HG02870 (cell line): ENCODE measurements at regions not wholly inside any gene's neighbourhood (a gene's known extent, or its start where the extent isn't known, plus 50 kb on each side); places are given as distances from the start of the nearest gene placed in this dataset.

ENCODE experiments used
- ATAC-seq: cut with Tn5 transposase; IDR thresholded peaks from one replicate; pipeline ENCODE4 v1.9.1; 2021; ENCODE audit warnings: mild to moderate bottlenecking, moderate library complexity; ENCODE audit not compliant: unreplicated experiment

DNA sequence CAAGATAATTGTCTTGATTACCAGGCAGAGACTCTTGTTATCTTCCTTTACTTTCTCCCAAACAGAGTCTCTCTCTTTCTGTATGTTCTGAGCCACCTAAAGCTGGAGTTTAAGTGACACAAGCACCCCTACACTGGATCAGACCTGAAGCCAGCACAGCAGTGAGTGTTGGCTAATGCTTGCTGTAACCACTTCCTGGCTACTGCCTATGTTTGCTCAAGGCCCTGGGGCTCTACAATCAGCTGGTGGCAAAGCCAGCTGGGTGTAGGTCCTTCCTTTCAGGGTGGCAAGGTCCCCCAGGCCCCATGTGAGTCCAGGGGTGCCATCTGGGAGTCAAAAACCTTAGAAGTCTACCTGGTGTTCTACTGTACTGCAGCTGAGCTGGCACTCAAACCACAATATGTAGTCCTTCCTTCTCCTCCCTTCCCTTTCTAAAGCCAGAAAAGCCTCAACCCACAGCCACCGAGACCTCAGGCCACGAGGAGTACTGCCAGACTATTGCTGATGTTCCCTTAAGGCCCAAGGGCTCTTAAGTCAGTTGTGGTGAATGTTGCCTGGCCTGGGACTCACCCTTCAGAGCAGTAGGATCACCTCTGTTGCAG, 416.3 kb downstream of the ADRA2A start:
- ATAC-seq, result no peak

DNA sequence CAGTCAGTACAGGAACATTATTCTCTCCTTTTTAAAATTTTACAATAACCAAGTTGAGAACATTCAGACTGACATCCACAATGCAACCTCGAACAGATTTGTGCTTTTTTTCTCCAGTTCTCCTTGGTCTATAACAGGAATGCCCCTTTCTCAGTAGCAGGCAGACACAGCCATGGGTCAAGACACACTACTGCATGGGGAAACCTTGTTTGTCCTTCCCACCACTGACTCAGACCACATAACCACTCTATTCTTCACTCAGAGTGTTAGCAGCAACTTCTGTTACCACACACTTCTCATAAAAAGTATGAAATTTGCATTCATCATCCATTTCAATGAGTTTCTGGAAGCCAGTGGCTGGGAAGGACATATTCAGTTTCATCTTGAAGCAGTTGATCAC, 421.7 kb downstream of the ADRA2A start:
- no peak for ATAC-seq

- no peak for ATAC-seq
Measured at GRCh38 chr10:111504376-111504775, 427.5 kb downstream of the ADRA2A start.

GRCh38 chr10:111506266-111507034, 429.6 kb downstream of the ADRA2A start:
- no peak for ATAC-seq

- ATAC-seq, result no peak
Measured at GRCh38 chr10:111511751-111512150, 434.9 kb downstream of the ADRA2A start.

- ATAC-seq, result no peak
Measured at GRCh38 chr10:111515264-111515663, 438.4 kb downstream of the ADRA2A start.

DNA sequence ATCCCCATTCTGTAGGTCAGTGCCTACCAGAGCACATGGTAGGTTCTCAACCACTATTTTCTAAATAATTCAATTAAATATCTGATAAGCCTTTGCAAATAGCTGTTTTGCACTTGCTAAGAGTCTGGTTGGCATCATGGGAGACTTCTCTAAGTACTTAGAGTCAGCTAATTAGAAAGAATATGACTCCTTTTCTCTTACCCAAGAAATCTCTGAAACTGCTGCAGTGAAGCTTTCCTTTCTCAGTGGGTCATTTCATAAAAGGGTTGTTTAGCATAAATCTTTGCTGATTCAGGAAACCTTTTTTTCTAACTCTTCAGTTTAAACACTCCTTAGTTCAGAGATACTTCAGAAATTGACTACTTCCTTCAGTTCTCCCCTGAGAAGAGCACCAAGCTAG, 438.9 kb downstream of the ADRA2A start:
- no peak for ATAC-seq

- ATAC-seq, result no peak
Measured at GRCh38 chr10:111516144-111516543, 439.3 kb downstream of the ADRA2A start.

- no peak for ATAC-seq
Measured at GRCh38 chr10:111522141-111522540, 445.3 kb downstream of the ADRA2A start.

- ATAC-seq, result no peak
Measured at GRCh38 chr10:111522551-111522950, 445.7 kb downstream of the ADRA2A start.

GRCh38 chr10:111523016-111523415, 446.2 kb downstream of the ADRA2A start:
- no peak for ATAC-seq

DNA sequence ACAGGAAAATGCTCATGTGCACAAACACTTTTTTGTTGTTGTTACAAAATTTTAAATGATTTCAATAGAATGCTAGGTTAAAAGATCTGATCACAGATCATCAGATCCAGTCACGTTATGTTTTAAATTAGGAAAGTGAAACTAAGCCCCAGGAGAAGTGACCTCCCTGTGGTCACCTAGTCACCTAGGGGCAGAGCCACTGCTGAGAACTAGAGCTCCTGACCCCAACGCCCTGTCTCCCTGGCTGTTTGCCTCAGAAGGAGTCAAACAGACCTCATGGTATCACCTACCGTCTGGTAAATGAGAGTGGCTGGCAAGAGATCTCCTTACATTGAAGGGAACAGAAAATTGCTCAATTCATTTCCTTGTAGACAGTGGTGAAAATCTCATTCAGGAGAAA, 447.3 kb downstream of the ADRA2A start:
- ATAC-seq, result no peak

GRCh38 chr10:111525696-111526095, 448.9 kb downstream of the ADRA2A start:
- ATAC-seq, result no peak

DNA sequence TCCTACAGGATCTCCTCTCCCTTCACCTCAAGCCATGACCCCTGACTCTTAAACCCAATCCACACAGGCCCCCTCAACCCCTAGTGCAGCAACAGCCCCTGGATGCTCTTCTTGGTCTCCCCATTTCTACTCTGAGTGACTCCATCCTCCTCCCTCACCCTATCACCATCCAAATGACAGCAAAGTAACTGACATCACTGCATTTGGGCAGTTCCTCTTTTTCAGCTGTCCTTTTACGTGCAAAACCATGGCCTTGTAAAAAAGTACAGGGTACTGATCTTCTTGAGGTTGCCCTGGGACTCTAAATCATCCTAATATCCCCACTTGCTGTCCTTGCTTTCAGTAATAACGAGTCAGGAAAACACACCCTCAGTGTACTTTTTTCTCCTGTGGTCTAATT, 454.9 kb downstream of the ADRA2A start:
- ATAC-seq, result no peak

GRCh38 chr10:111532139-111532538, 455.3 kb downstream of the ADRA2A start:
- no peak for ATAC-seq

DNA sequence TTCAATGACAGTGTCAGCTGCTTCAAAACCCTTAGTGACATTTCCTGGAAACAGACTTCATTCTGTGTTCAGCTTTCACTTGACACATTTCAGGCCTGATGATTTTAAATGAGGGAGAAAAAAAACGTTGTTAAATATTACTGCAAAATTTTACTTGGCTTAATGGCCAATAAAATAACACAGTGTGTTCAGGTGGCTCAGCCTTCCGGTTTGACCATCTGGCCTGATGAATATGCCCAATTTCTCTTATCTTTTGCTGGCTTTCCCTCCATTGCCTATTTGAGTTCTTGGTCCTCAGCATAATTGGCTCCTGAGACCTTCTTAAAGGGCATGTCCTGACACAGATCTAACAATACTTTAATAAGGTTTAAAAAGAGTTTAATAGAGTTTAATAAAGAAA, 462.4 kb downstream of the ADRA2A start:
- ATAC-seq, result no peak

DNA sequence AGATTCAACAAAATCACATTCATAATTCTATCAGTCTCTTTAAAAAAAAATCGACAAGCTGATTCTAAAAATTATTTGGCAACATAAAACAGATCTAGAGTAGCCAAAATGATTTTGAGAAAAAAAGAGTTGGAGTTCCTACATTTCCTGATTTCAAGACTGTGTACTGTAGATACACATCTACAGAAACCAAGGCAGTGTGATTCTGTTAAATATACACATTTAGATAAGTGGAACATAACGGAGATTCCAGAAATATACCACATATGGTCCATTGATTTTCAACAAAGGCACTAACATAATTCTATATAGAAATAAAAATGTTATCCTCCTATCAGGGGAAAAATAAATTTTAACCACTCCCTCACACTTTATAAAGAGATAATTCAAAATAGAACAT, 467.0 kb downstream of the ADRA2A start:
- ATAC-seq, result no peak

DNA sequence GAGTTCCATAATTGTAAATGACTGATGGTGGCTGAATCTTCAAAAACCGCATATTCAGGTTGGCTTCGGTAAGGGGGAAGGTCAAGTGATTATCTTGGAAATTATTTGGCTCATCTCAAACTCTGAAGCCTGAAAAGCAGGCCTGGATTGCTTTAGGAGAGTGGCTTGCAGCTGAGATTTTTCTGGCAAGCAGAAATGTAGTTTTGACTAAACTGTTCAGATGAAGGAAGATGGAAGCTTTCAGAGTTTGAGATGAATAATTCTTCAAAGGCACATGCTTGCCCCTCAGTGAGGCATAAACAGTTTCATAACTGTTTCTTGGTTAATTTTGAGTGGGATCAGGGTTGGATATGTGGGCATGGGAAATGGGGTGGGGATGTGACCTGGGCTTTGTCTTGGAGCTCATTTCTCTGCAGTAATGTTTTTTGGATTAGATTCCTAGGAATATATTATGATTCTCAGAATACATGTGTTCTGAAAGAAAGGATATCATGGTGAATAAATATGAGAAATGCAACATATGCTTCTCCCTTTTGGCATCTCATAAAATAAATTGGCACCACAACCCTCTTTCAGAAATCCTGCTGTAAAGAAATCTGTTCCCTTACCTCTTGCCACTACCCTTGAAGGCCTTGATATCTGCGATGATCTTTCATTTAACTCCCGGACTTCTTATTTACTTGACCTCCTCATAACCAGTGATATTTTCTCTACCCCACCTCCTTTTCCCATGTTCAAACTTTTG, 469.2 kb downstream of the ADRA2A start:
- ATAC-seq, result no peak

DNA sequence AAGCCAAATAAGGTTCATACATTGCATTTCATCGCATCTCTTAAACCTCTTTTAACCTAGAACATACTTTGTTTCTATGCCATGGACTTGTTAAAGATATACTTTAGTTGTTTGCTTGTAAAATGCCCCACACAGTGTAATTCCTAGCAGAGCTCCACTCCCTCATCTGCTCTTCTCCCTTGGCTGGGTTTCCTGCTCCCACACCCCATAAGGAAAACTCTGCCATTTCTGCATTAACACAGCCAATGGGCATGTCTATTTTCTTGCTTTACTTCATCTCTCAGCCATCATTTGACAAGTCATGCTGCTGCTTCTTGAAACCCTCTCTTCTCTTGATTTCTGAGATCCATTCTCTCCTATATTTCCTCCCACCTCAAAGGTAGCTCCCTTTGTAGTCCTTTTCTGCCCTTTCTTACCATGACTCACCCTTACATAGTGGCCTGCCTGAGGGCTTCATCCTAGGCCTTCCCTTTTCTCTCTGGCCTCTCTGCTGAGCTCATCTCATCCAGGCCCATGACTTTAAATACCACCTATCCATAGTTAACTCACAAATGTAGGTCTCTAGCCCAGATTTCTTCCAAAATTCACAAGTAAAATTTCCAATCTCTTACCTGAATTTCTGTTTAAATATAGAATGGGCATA, 471.4 kb downstream of the ADRA2A start:
- ATAC-seq, result no peak

- ATAC-seq, result no peak
Measured at GRCh38 chr10:111551001-111551400, 474.2 kb downstream of the ADRA2A start.

DNA sequence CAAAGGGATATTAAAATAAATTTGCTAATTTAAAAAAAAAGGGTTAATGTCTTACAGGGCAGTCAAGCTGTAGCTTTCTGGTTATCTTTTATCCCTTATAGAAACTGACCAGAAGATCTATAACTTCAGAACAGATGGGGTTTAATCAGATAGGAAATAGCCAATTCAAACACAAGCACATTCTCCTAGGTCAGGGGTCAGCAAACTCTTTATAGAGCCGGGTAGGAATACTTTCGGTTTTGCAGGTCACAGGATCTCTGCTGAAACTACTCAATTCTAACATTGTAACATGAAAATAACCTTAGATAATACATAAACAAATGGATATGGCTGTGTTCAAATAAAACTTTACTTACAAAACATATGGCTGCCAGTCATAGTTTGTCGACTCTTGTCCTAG, 479.8 kb downstream of the ADRA2A start:
- ATAC-seq, result no peak

- no peak for ATAC-seq
Measured at GRCh38 chr10:111558211-111558610, 481.4 kb downstream of the ADRA2A start.
